Keratinocyte (primary cell): ENCODE measurements at regions not wholly inside any gene's neighbourhood (a gene's known extent, or its start where the extent isn't known, plus 50 kb on each side); places are given as distances from the start of the nearest gene placed in this dataset.

ENCODE experiments used
- DNase-seq: peaks from one replicate; pipeline ENCODE4 v3.0.0-alpha.2; 2011; ENCODE audit warnings: low read depth, missing footprints, low spot score
- FAIRE-seq: peaks from 2 replicates; lab custom pipeline; 2011; peaks lifted over from hg19 to GRCh38; lab: Jason Lieb, UNC
- H2AFZ ChIP-seq: 2 replicates; pipeline ENCODE4 v1.6.0; 2012; ENCODE audit warnings: low read length, control low read depth, inconsistent platforms; ENCODE audit not compliant: control insufficient read depth
- H3K27ac ChIP-seq: 2 replicates; pipeline ENCODE4 v1.5.1; 2011; ENCODE audit warnings: low read length; ENCODE audit not compliant: control insufficient read depth, insufficient read depth
- H3K27me3 ChIP-seq: 3 replicates; pipeline ENCODE4 v1.6.0; 2011; ENCODE audit warnings: low read length; ENCODE audit not compliant: control insufficient read depth, insufficient read depth; ENCODE audit errors: extremely low read depth
- H3K36me3 ChIP-seq, 2 experiments: 2 replicates in 1 of 2; 3 replicates in 1 of 2; pipeline ENCODE4 v1.5.1; 2011; ENCODE audit warnings: low read length in 2 of 2, mild to moderate bottlenecking in 1 of 2; ENCODE audit not compliant: control insufficient read depth in 2 of 2, insufficient read depth in 2 of 2; ENCODE audit errors: extremely low read depth in 1 of 2
- H3K4me1 ChIP-seq: 3 replicates; pipeline ENCODE4 v1.5.1; 2011; ENCODE audit warnings: low read length; ENCODE audit not compliant: control insufficient read depth, insufficient read depth; ENCODE audit errors: extremely low read depth
- H3K4me2 ChIP-seq: 3 replicates; pipeline ENCODE4 v1.6.0; 2011; ENCODE audit warnings: low read depth, low read length; ENCODE audit not compliant: control insufficient read depth, insufficient read depth; ENCODE audit errors: extremely low read depth
- H3K4me3 ChIP-seq, 3 experiments: fragments of 200-600 bp in 1 of 3; sonication (generic) in 1 of 3; 2 replicates in 2 of 3; 3 replicates in 1 of 3; pipeline ENCODE4 v1.5.1; 2011 to 2016; ENCODE audit warnings: low read length in 3 of 3, mild to moderate bottlenecking in 3 of 3, control low read depth in 2 of 3, inconsistent platforms in 1 of 3, low read depth in 1 of 3, mixed read lengths in 1 of 3, mixed run types in 1 of 3, moderate library complexity in 1 of 3; ENCODE audit not compliant: control insufficient read depth in 2 of 3, insufficient read depth in 2 of 3; ENCODE audit errors: extremely low read depth in 1 of 3
- H3K79me2 ChIP-seq: 2 replicates; pipeline ENCODE4 v1.6.0; 2012; ENCODE audit warnings: low read length; ENCODE audit not compliant: control insufficient read depth, insufficient read depth
- H3K9ac ChIP-seq: 3 replicates; pipeline ENCODE4 v1.6.0; 2011; ENCODE audit warnings: low read length; ENCODE audit not compliant: control insufficient read depth, insufficient read depth; ENCODE audit errors: extremely low read depth
- H3K9me1 ChIP-seq: 3 replicates; pipeline ENCODE4 v1.6.0; 2011; ENCODE audit warnings: low read length; ENCODE audit not compliant: control insufficient read depth, insufficient read depth; ENCODE audit errors: extremely low read depth
- H3K9me3 ChIP-seq: 2 replicates; pipeline ENCODE4 v1.5.1; 2012; ENCODE audit warnings: low read depth, low read length; ENCODE audit not compliant: control insufficient read depth
- H4K20me1 ChIP-seq: 3 replicates; pipeline ENCODE4 v1.6.0; 2011; ENCODE audit warnings: low read length; ENCODE audit not compliant: control insufficient read depth, insufficient read depth; ENCODE audit errors: extremely low read depth
- CTCF ChIP-seq, 3 experiments: IDR thresholded peaks in 1 of 3; conservative IDR thresholded peaks in 1 of 3; optimal IDR thresholded peaks in 1 of 3; 2 replicates in 2 of 3; 3 replicates in 1 of 3; pipeline versions ENCODE3 to v1.5.1; 2011; ENCODE audit warnings: low read length in 3 of 3, mild to moderate bottlenecking in 3 of 3, moderate library complexity in 2 of 3, control low read depth in 1 of 3, inconsistent platforms in 1 of 3; ENCODE audit not compliant: insufficient read depth in 2 of 3; ENCODE audit errors: extremely low read depth in 1 of 3
- EZH2 ChIP-seq: IDR thresholded peaks from one replicate; pipeline ENCODE4 v1.6.1; 2012; ENCODE audit warnings: inconsistent platforms, mild to moderate bottlenecking, low read length, moderate library complexity
- dilution Hi-C: fragments of 300-500 bp; cut with MboI; formaldehyde crosslinking; loops from one replicate; pipeline ENCODE4 v1.7.0; 2020; ENCODE audit warnings: low sequenced_read_pairs; ENCODE audit not compliant: extremely low pct_ligation_motif_present

GRCh38 chr6:170226647-170227046 is 64.2 kb downstream of the DLL1 start:
- H3K9ac ChIP-seq = no peak overlapping the region
- no peaks in the 10 kb centered on the region for H4K20me1 ChIP-seq
- H3K36me3 ChIP-seq = no peaks in the 10 kb centered on the region
- peak overlapping the region; percentile 93 for H3K27ac ChIP-seq
- H3K79me2 ChIP-seq = no peaks in the 10 kb centered on the region
- no peak overlapping the region for H2AFZ ChIP-seq
- H3K9me3 ChIP-seq = no peaks in the 10 kb centered on the region
- FAIRE-seq = no peak
- no peak for DNase-seq
- no peak overlapping the region for H3K4me3 ChIP-seq
- H3K27me3 ChIP-seq = no peaks in the 10 kb centered on the region
- H3K4me2 ChIP-seq = peak overlapping the region; percentile 80
- peaks cover 42% of the 10 kb centered on the region for H3K4me1 ChIP-seq
- dilution Hi-C loops = no loop called here
- no peak for TF ChIP-seq CTCF (optimal IDR thresholded peaks at IDR 0.05 in 1 of 3, IDR thresholded peaks at IDR 0.05 in 1 of 3, conservative IDR thresholded peaks at IDR 0.05 in 1 of 3; ENCODE audit: extremely low read depth in 1 of 3, insufficient read depth in 2 of 3, low read length in 3 of 3)
- TF ChIP-seq EZH2 = no peak
- H3K9me1 ChIP-seq = no peaks in the 10 kb centered on the region

- peak; percentile 95 for DNase-seq
- Histone ChIP-seq H3K27ac (peak overlapping the region; percentile 93), H3K9ac (peak overlapping the region; percentile 75)
Observed at GRCh38 chr6:170225852-170226417, 64.9 kb downstream of the DLL1 start.

More at GRCh38 chr6:170225852-170226417, 64.9 kb downstream of the DLL1 start:
- dilution Hi-C loops = no loop called here
- peak overlapping the region; percentile 80 for H3K4me2 ChIP-seq
- H3K4me1 ChIP-seq = peaks cover 41% of the 10 kb centered on the region
- H3K79me2 ChIP-seq = no peaks in the 10 kb centered on the region
- H2AFZ ChIP-seq = peak overlapping the region; percentile 48
- H3K9me3 ChIP-seq = no peaks in the 10 kb centered on the region
- no peaks in the 10 kb centered on the region for H3K9me1 ChIP-seq
- peak; percentile 99 for FAIRE-seq
- peak overlapping the region in 2 of 3 experiments; percentile 24 to 28 for H3K4me3 ChIP-seq
- no peaks in the 10 kb centered on the region for H4K20me1 ChIP-seq
- no peaks in the 10 kb centered on the region for H3K27me3 ChIP-seq
- TF ChIP-seq EZH2 (no peak), CTCF (optimal IDR thresholded peaks at IDR 0.05 in 1 of 3, IDR thresholded peaks at IDR 0.05 in 1 of 3, conservative IDR thresholded peaks at IDR 0.05 in 1 of 3; ENCODE audit: extremely low read depth in 1 of 3, insufficient read depth in 2 of 3, low read length in 3 of 3) (no peak)
- H3K36me3 ChIP-seq = no peaks in the 10 kb centered on the region
